ENCODE measurements at regions not wholly inside any gene's neighbourhood (a gene's known extent, or its start where the extent isn't known, plus 50 kb on each side); places are given as distances from the start of the nearest gene placed in this dataset.

DNA sequence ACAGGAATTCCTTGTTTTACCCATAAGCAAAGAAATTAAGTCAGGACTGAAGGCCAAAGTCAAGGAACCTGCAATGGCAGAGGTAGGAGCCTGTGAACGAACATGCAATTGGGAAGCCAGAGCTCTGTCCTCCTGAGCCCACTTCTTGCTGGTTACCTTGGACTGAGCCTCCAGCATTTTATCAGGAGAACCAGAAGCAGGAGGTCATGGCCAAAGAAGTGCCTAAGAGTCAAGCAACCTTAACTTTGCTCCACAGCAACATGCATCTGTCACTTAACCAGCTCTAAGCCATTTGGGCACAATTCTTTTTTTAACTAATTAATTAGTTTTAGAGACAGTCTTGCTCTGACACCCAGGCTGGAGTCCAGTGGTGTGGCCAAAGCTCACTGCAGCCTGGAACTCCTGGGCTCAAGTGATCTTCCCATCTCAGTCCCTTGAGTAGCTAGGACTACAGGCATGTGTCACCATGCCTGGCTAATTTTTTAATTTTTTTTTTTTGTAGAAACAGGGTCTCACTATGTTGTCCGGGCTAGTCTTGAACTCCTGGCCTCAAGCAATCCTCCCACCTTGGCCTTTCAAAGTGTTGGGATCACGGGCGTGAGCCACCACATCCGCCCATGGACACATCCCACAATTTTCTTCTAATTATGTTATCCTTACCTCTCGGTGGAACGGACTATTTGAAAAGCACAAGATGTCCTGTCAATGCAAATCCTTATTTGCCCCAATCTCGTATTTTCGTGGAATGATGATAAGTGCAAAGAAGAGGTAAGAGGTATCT, 334.2 kb downstream of the CD83 start:
- TF ChIP-seq CTCF (IDR thresholded peaks at IDR 0.05) (no peak), HMGA2 (CRISPR knock-in tag; IDR thresholded peaks at IDR 0.05) (no peak), TEAD4 (CRISPR knock-in tag; IDR thresholded peaks at IDR 0.05) (no peak), PRDM15 (CRISPR knock-in tag; IDR thresholded peaks at IDR 0.05) (no peak), ZBTB43 (CRISPR knock-in tag; IDR thresholded peaks at IDR 0.05) (no peak), E2F1 (CRISPR knock-in tag; IDR thresholded peaks at IDR 0.05) (no peak)
- TF ChIP-seq, protein P1, sequence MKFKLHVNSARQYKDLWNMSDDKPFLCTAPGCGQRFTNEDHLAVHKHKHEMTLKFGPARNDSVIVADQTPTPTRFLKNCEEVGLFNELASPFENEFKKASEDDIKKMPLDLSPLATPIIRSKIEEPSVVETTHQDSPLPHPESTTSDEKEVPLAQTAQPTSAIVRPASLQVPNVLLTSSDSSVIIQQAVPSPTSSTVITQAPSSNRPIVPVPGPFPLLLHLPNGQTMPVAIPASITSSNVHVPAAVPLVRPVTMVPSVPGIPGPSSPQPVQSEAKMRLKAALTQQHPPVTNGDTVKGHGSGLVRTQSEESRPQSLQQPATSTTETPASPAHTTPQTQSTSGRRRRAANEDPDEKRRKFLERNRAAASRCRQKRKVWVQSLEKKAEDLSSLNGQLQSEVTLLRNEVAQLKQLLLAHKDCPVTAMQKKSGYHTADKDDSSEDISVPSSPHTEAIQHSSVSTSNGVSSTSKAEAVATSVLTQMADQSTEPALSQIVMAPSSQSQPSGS (CRISPR knock-in tag; IDR thresholded peaks at IDR 0.05; ENCODE audit: borderline replicate concordance, low read depth) = no peak
